Activated naive CD8-positive, alpha-beta T cell treated with anti-CD3 and anti-CD28 coated beads, Interleukin-2, amount 50 U/mL, for 24 hours (primary cell): ENCODE measurements at regions not wholly inside any gene's neighbourhood (a gene's known extent, or its start where the extent isn't known, plus 50 kb on each side); places are given as distances from the start of the nearest gene placed in this dataset.
"Not testable (repeated sequence)": the region's sequence is repeated elsewhere in the genome, so short reads cannot be mapped to it uniquely, and the experiment has no call there.

ENCODE experiments used
- ATAC-seq: fragments of 150-1000 bp; cut with Tn5 transposase; one replicate; pipeline ENCODE4 v1.10.0; 2021
- DNase-seq: peaks from one replicate; pipeline ENCODE4 v3.0.0; 2021
- H3K27ac Mint-ChIP-seq: one replicate; pipeline ENCODE4 v1.8.0; 2021; ENCODE audit warnings: mild to moderate bottlenecking, mixed read lengths
- H3K27me3 Mint-ChIP-seq: one replicate; pipeline ENCODE4 v1.8.0; 2021; ENCODE audit warnings: mixed read lengths
- H3K36me3 Mint-ChIP-seq: one replicate; pipeline ENCODE4 v1.8.0; 2021; ENCODE audit warnings: low read depth, mixed read lengths
- H3K4me1 Mint-ChIP-seq: one replicate; pipeline ENCODE4 v1.8.0; 2021; ENCODE audit warnings: mixed read lengths
- H3K4me3 Mint-ChIP-seq: one replicate; pipeline ENCODE4 v1.8.0; 2021; ENCODE audit warnings: mild to moderate bottlenecking, moderate library complexity, mixed read lengths
- H3K9me3 Mint-ChIP-seq: one replicate; pipeline ENCODE4 v1.8.0; 2021; ENCODE audit warnings: mixed read lengths

GRCh38 chr5:39665328-39665727 lies 240.5 kb upstream of the DAB2 start:
- H3K27me3 Mint-ChIP-seq, result no peaks in the 10 kb centered on the region
- H3K4me3 Mint-ChIP-seq, result no peak overlapping the region
- no peaks in the 10 kb centered on the region for H3K9me3 Mint-ChIP-seq
- no peak overlapping the region for H3K27ac Mint-ChIP-seq
- ATAC-seq (no peak), DNase-seq (no peak)
- peaks cover 5% of the 10 kb centered on the region for H3K4me1 Mint-ChIP-seq
- H3K36me3 Mint-ChIP-seq, result no peaks in the 10 kb centered on the region

DNA sequence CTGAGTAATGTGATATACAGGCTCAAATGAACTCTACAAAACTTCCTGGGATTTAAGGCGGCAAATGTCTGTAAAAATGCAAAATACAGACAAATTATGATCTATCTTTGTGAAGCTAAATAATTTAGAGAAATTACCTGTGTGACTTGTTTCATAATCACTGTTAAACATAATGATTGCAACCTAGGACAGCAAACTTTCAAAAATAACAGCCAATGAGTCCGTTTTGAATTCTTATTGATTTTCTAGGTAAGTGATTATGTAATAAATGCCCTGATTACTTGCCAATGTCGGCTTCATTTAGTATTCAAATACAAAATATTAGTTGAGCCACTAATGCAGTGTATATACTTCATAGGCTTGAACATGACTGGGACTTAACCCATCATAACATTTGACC lies 238.2 kb upstream of the DAB2 start:
- H3K4me3 Mint-ChIP-seq, result no peak overlapping the region
- ATAC-seq (no peak), DNase-seq (no peak)
- H3K4me1 Mint-ChIP-seq, result peaks cover 17% of the 10 kb centered on the region
- no peaks in the 10 kb centered on the region for H3K9me3 Mint-ChIP-seq
- no peak overlapping the region for H3K27ac Mint-ChIP-seq
- H3K27me3 Mint-ChIP-seq, result no peaks in the 10 kb centered on the region
- H3K36me3 Mint-ChIP-seq, result no peaks in the 10 kb centered on the region

DNA sequence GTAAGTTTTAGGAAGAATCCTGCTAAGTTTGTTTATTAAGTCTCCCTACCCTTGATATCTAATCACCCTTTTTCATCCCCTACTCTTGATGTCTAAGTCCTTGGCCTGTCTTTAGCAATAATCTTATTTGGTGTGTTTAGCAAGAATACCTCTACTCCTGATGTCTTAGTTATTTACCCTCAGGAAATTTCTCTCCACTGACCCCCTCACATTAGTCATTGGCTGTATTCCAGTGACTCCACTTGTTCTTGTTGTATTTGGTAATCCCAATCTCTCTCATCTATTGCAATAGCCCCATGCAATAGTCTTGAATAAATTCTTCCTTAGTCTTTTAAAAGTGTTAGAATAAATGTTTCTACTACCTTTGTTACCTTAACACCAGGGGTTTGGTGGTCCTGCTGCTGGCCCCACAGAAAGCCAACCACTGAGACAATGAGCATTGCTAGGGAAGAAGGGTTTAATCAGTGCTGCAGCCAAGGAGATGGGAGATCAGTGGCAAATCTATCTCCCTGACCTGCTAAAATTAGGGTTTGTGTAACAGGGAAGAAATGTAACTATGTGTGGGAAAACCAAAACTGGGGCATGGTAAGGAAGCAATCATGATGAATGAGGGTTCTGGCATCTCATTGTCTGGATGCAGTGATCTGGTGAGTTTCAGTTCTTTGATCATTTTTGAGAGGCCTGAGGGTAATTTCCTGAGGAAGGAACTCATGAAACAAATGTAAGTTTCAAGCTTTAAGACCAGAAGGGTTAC lies 236.4 kb upstream of the DAB2 start:
- Mint-ChIP-seq H3K9me3 (no peaks in the 10 kb centered on the region), H3K4me1 (peaks cover 28% of the 10 kb centered on the region), H3K27ac (no peak overlapping the region)

GRCh38 chr5:39660020-39660419 lies 235.2 kb upstream of the DAB2 start:
- H3K4me3 Mint-ChIP-seq, result no peak overlapping the region
- H3K4me1 Mint-ChIP-seq, result peaks cover 28% of the 10 kb centered on the region
- ATAC-seq (no peak), DNase-seq (no peak)
- H3K9me3 Mint-ChIP-seq, result no peaks in the 10 kb centered on the region
- no peak overlapping the region for H3K27ac Mint-ChIP-seq
- H3K27me3 Mint-ChIP-seq, result no peaks in the 10 kb centered on the region
- H3K36me3 Mint-ChIP-seq, result no peaks in the 10 kb centered on the region

More for the DNA sequence above, 236.4 kb upstream of the DAB2 start:
- DNase-seq, result no peak
- ATAC-seq, result no peak
- Mint-ChIP-seq H3K36me3 (no peaks in the 10 kb centered on the region), H3K4me3 (no peak overlapping the region), H3K27me3 (no peaks in the 10 kb centered on the region)

DNA sequence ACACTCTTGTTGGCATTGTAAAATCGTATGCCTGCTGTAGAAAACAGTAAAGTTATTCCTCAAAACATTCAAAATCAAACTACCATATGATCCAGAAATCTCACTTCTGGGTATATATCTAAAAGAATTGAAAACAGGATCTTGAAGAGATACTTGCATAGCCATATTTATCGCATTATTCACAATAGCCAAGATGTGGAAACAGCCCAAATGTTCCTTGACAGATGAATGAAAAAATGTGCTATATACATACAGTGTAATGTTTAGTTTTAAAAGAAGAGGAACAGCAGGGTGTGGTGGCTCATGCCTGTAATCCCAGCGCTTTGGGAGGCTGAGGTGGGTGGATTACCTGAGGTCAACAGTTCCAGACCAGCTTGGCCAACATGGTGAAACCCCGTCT lies 234.1 kb upstream of the DAB2 start:
- DNase-seq (no peak), ATAC-seq (no peak)
- Mint-ChIP-seq H3K4me1 (peaks cover 28% of the 10 kb centered on the region), H3K36me3 (no peaks in the 10 kb centered on the region), H3K4me3 (no peak overlapping the region), H3K27me3 (no peaks in the 10 kb centered on the region), H3K27ac (no peak overlapping the region), H3K9me3 (no peaks in the 10 kb centered on the region)

DNA sequence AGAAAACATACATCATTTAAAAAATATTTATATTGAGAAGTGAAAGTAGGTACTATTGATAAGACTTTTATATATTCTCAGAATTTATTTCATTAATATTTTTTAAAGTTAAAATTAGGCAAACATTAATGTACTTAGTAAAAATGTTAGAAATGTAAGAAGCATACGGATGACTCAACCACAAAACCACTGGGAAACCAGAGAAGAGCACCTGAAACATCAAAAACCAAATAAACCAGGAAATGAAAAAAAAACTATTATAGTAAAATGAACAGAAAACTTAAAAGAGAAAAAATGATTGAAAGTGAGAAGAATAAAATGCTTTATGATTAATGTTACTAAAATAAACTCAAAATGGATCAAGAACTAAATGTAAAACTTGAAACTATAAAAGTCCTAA lies 233.2 kb upstream of the DAB2 start:
- no peak for ATAC-seq
- no peaks in the 10 kb centered on the region for H3K9me3 Mint-ChIP-seq
- H3K27me3 Mint-ChIP-seq, result no peaks in the 10 kb centered on the region
- H3K4me1 Mint-ChIP-seq, result peaks cover 28% of the 10 kb centered on the region
- H3K4me3 Mint-ChIP-seq, result no peak overlapping the region
- no peak for DNase-seq
- H3K27ac Mint-ChIP-seq, result no peak overlapping the region
- no peaks in the 10 kb centered on the region for H3K36me3 Mint-ChIP-seq

DNA sequence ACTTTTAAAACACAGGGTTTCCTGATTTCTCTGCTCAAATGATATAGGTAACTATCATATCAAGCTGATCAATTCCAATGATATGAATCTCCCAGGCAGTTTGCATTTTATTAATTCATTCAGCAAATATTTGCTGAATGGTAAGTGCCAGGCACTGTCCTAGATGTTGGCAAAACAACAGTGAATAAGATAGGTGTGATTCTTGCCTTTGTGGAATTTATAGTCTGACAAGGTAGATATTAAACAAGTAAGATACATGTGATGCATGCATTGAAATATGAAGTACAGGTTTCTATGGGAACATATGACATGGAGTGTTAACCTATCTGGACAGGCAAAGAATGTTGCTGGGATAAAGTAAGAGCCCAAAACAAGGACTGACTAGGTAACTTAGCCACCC lies 231.8 kb upstream of the DAB2 start:
- no peak for ATAC-seq
- no peak overlapping the region for H3K27ac Mint-ChIP-seq
- H3K27me3 Mint-ChIP-seq, result peaks cover 6% of the 10 kb centered on the region
- no peaks in the 10 kb centered on the region for H3K9me3 Mint-ChIP-seq
- no peaks in the 10 kb centered on the region for H3K36me3 Mint-ChIP-seq
- no peak overlapping the region for H3K4me3 Mint-ChIP-seq
- peaks cover 28% of the 10 kb centered on the region for H3K4me1 Mint-ChIP-seq
- DNase-seq, result no peak

DNA sequence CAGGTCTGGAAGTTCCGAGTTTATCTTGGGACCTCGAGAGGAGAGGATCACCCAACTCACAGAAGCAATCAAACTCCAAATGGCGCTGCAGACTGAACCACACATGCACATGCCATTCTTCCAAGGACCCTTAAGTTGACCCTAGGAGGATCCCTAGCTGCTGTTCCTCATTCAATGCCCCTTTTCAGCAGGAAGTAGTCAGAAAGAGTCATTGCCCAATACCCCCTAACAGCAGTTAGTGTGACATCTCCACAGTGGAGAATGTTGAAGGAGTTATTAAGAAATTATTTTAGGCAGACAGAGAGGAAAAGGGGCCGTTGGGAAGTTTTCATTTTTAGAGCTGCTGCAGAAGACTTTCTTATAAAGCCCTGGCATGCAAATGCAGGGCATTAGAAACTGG lies 229.9 kb upstream of the DAB2 start:
- no peak for DNase-seq
- Mint-ChIP-seq H3K9me3 (no peaks in the 10 kb centered on the region), H3K4me3 (no peak overlapping the region), H3K27ac (no peak overlapping the region), H3K36me3 (no peaks in the 10 kb centered on the region), H3K27me3 (peaks cover 8% of the 10 kb centered on the region), H3K4me1 (peaks cover 23% of the 10 kb centered on the region)
- no peak for ATAC-seq

DNA sequence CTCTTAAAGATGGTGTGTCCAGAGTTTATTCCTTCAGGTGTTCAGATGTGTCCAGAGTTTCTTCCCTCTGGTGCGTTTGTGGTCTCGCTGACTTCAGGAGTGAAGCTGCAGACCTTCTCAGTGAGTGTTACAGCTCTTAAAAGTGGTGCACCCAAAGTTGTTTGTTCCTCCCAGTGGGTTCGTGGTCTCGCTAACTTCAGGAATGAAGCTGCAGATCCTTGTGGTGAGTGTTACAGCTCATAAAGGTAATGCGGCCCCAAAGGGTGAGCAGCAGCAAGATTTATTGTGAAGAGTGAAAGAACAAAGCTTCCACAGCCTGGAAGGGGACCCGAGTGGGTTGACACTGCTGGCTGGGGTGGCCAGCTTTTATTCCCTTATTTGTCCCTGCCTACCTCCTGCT lies 227.7 kb upstream of the DAB2 start:
- H3K27ac Mint-ChIP-seq, H3K4me3 Mint-ChIP-seq: not testable (repeated sequence)

DNA sequence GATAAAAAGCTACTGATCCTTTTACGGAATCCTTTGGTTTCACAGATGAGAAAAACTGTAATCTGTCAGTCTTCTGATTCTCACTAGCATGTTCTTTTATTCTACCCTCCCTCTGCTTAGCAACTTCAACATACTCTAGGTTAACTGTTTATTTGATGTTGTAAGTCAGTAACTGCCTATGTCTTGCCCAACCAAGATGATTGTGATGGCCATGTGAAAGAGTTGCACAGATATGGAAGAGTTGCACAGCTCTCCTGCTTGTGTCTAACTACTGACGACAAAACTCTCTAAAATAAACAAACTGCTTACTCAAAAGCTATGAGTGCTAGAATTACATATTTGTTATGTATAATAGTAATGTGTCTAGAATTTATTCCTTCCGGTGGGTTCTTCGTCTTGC lies 227.3 kb upstream of the DAB2 start:
- H3K27me3 Mint-ChIP-seq, result peaks cover 8% of the 10 kb centered on the region
- peaks cover 3% of the 10 kb centered on the region for H3K4me1 Mint-ChIP-seq
- H3K36me3 Mint-ChIP-seq, result no peaks in the 10 kb centered on the region
- no peak overlapping the region for H3K4me3 Mint-ChIP-seq
- ATAC-seq, result no peak
- H3K9me3 Mint-ChIP-seq, result no peaks in the 10 kb centered on the region
- DNase-seq, result no peak
- no peak overlapping the region for H3K27ac Mint-ChIP-seq

More for the DNA sequence above, 227.7 kb upstream of the DAB2 start:
- H3K36me3 Mint-ChIP-seq, DNase-seq, ATAC-seq, H3K9me3 Mint-ChIP-seq, H3K4me1 Mint-ChIP-seq, H3K27me3 Mint-ChIP-seq: not testable (repeated sequence)

DNA sequence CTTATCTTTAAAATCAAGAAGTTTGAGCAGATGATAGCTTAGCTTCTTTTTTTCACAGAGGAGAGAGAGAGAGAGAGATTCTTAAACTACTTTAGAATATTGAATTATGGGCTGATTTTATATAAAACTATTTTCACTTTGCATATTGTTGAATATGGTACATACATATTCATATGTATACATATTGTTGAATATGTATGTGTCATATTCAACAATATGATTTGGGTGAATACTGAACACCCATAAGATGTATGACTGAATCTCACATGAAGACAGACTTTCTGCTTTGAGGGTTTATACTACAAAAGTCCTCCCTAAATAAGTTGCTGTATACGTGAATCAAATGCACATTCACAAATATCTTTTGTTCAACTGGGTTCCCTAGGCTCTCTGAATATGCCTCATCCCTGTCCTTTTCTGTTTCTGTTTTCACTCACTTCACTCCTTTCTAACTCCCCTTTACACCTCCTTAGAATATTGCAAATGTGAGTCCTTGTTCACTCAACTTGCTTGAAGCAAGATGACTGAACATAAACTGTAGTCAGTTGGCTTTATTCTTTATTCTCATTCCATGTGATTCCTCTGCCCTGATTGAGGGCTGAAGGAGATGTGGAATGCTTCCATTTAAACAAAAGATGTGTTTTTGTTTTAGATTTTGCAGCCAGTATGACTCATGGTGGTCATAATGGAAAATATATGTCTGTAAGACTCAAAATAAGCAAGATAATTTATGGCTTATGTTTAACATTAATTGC lies 225.4 kb upstream of the DAB2 start:
- Mint-ChIP-seq H3K9me3 (no peaks in the 10 kb centered on the region), H3K27ac (no peak overlapping the region), H3K27me3 (peaks cover 8% of the 10 kb centered on the region), H3K36me3 (no peaks in the 10 kb centered on the region), H3K4me3 (no peak overlapping the region), H3K4me1 (no peaks in the 10 kb centered on the region)
- no peak for ATAC-seq
- DNase-seq, result no peak

DNA sequence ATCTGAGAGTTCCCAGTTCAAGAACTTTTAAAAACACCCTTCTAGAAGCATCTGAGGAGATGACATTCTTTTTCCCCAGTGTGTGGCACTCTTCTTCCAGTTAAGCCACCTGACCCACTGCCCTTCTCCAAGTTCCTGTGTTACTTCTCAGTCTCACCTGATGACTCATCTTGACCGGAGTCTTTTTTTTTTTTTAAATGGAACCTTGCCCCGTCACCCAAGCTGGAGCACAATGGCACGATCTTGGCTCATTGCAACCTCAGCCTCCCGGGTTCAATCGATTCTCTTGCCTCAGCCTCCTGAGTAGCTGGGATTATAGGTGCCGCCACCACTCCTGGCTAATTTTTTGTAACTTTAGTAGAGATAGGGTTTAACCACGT lies 224.1 kb upstream of the DAB2 start:
- H3K36me3 Mint-ChIP-seq, result no peaks in the 10 kb centered on the region
- peaks cover 8% of the 10 kb centered on the region for H3K27me3 Mint-ChIP-seq
- DNase-seq (no peak), ATAC-seq (no peak)
- H3K4me1 Mint-ChIP-seq, result no peaks in the 10 kb centered on the region
- H3K9me3 Mint-ChIP-seq, result no peaks in the 10 kb centered on the region
- H3K4me3 Mint-ChIP-seq, result no peak overlapping the region
- H3K27ac Mint-ChIP-seq, result no peak overlapping the region

GRCh38 chr5:39648085-39648847 lies 223.5 kb upstream of the DAB2 start:
- no peaks in the 10 kb centered on the region for H3K36me3 Mint-ChIP-seq
- DNase-seq (no peak), ATAC-seq (no peak)
- H3K4me3 Mint-ChIP-seq, result no peak overlapping the region
- H3K4me1 Mint-ChIP-seq, result no peaks in the 10 kb centered on the region
- no peaks in the 10 kb centered on the region for H3K9me3 Mint-ChIP-seq
- peaks cover 8% of the 10 kb centered on the region for H3K27me3 Mint-ChIP-seq
- H3K27ac Mint-ChIP-seq, result no peak overlapping the region

- Mint-ChIP-seq H3K27ac (no peak overlapping the region), H3K36me3 (no peaks in the 10 kb centered on the region), H3K4me3 (no peak overlapping the region), H3K4me1 (no peaks in the 10 kb centered on the region), H3K27me3 (peaks cover 3% of the 10 kb centered on the region), H3K9me3 (no peaks in the 10 kb centered on the region)
- DNase-seq (no peak), ATAC-seq (no peak)
These were observed 215.8 kb upstream of the DAB2 start for GRCh38 chr5:39640552-39640951.

GRCh38 chr5:39639618-39640089 lies 214.9 kb upstream of the DAB2 start:
- Mint-ChIP-seq H3K27ac (no peak overlapping the region), H3K36me3 (no peaks in the 10 kb centered on the region), H3K4me1 (no peaks in the 10 kb centered on the region), H3K27me3 (peaks cover 3% of the 10 kb centered on the region), H3K9me3 (no peaks in the 10 kb centered on the region), H3K4me3 (no peak overlapping the region)
- DNase-seq, result no peak
- ATAC-seq, result no peak
